NCI-H748 treated with DMSO at 0.1 percent for 48 hours (cell line): ENCODE measurements at regions not wholly inside any gene's neighbourhood (a gene's known extent, or its start where the extent isn't known, plus 50 kb on each side); places are given as distances from the start of the nearest gene placed in this dataset.
A peak's percentile ranks its signal among the peaks of the same experiment; 100 is the strongest.
"Not testable (repeated sequence)": the region's sequence is repeated elsewhere in the genome, so short reads cannot be mapped to it uniquely, and the experiment has no call there.

Experiments used
- DNase-seq: peaks from one replicate; lab custom pipeline; 2025; lab: John Stamatoyannopoulos, UW

GRCh38 chr1:80293818-80294217, 1287.3 kb upstream of the ADGRL4 start:
- no peak for DNase-seq

DNA sequence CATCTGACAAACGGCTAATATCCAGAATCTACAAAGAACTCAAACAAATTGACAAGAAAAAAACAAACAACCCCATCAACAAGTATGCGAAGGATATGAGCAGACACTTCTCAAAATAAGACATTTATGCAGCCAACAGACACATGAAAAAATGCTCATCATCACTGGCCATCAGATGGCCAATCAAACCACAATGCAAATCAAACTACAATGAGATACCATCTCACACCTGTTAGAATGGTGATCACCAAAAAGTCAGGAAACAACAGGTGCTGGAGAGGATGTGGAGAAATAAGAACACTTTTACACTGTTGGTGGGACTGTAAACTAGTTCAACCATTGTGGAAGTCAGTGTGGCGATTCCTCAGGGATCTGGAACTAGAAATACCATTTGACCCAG, 1282.2 kb upstream of the ADGRL4 start:
- DNase-seq: not testable (repeated sequence)

- no peak for DNase-seq
Observed at GRCh38 chr1:80282536-80282935, 1276.0 kb upstream of the ADGRL4 start.

DNA sequence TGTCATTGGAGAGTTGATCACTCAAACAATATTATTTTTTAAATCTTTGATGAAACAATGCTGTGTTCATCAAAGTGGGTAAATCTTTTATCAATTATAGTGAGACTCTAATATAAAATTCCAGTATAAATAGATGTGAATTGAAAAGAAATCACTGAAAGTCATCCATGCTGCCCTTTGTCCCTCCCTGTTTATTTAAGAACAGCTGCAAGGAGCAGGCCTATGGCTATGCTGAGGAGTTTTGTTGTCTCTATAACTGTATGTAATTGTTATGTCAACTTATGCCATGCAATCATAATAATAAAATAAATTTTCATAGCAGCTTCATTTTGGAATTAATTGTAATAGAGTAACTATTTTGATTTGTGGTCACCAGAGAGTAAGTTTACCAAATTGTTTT, 1272.4 kb upstream of the ADGRL4 start:
- no peak for DNase-seq

- DNase-seq: no peak
Observed at GRCh38 chr1:80274256-80274655, 1267.7 kb upstream of the ADGRL4 start.

DNA sequence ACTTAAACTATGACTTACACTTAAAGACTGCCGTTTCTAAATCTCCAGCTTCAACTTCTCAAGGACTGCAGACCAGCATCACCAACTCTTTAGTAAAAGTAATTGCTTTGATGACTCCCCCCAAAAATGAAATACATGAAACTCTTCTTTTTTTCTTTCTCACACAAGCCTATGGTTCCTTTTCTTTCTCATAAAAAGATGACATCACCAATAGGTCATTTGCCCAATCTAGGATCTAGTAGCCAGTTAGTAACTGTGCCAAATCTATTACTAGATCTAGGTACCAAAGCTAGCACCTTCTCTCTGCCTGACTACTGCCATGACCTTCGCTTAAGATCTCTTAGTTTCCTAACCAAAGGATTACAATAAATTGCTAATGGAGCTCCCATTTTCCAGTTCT, 1266.0 kb upstream of the ADGRL4 start:
- DNase-seq: no peak

DNA sequence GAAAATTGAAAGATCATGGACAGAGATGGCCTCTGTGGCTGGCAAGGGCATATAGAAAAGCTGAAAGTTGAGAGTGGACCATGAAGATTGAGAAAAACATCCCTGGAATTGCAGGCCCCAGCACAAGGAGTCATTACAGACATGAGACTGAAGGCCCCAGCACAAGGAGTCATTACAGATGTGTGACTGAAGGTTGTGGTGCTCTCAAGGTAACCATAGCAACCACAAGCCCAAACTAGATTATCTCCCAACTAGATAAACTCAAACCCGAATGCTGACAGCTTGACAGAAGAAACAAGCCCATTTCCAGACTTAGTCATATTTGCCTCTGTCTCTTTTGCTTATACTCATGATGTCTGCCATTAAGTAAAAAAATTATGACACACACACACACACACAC, 1252.1 kb upstream of the ADGRL4 start:
- DNase-seq: peak; percentile 12

GRCh38 chr1:80251591-80251990, 1245.1 kb upstream of the ADGRL4 start:
- DNase-seq: no peak

- no peak for DNase-seq
Observed at GRCh38 chr1:80251171-80251570, 1244.6 kb upstream of the ADGRL4 start.

DNA sequence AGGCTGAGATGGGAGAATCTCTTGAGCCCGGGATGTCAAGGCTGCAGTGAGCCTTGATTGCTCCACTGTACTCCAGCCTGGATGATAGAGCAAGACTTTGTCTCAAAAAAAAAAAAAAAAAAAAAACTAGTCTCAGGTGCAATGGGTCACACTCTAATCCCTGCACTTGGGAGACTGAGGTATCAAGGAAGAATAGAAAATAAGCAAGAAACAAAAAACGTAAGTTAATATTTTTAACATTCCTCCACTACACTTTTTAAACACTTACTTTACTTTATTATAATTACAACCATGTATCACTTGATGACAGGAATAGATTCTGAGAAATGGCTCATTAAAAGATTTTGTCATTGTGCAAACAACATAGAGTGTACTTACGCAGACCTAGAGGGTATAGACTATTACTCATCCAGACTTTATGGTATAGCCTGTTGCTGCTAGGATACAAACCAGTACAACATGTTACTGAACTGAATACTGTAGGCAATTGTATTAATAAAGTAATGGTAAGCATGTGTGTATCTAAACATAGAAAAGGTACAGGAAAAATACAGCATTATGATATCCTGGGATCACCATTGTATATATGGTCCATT, 1244.1 kb upstream of the ADGRL4 start:
- DNase-seq: no peak

- DNase-seq: no peak
Observed at GRCh38 chr1:80249699-80250098, 1243.2 kb upstream of the ADGRL4 start.

DNA sequence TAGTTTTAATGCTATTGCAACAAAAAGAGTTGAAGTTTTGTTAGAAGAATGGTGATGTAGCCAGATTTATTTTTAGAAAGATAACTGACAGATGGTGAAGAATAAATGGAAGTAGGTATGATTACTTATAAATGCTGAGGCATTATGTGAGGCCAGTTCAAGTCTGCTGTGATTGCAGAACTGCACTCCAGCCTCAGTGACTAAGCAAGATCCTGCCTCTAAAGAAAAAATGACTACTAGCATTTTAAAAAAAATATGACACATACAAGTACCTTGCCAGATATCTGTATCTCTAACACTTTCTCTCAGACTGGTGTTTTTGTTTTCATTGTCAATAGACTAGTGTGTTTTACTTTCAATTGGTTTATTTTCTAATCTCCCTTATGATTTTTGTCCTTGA, 1242.4 kb upstream of the ADGRL4 start:
- DNase-seq: no peak

DNA sequence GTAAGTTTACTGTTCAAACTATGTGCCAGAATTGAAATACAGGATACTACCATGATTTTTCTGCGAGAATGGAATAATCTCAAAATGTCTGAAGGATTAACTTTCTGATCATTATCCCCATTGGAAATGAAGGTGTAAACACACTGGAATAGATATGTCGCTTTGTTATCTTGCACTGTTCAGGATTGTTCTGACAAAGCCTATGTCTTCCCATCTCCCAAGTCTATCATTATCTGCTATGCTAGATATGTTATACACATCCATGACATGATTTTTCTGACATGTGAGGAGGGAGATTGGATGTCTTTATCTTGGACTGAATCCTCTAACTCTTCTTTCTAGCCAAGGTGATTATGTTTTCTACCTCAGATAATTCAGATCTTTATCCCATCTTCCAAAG, 1239.3 kb upstream of the ADGRL4 start:
- no peak for DNase-seq

GRCh38 chr1:80244372-80244771, 1237.8 kb upstream of the ADGRL4 start:
- DNase-seq: no peak

- DNase-seq: no peak
Observed at GRCh38 chr1:80241566-80241965, 1235.0 kb upstream of the ADGRL4 start.

GRCh38 chr1:80225510-80225909, 1219.0 kb upstream of the ADGRL4 start:
- no peak for DNase-seq

GRCh38 chr1:80221319-80221718, 1214.8 kb upstream of the ADGRL4 start:
- DNase-seq: no peak

GRCh38 chr1:80218112-80218511, 1211.6 kb upstream of the ADGRL4 start:
- DNase-seq: peak; percentile 13

DNA sequence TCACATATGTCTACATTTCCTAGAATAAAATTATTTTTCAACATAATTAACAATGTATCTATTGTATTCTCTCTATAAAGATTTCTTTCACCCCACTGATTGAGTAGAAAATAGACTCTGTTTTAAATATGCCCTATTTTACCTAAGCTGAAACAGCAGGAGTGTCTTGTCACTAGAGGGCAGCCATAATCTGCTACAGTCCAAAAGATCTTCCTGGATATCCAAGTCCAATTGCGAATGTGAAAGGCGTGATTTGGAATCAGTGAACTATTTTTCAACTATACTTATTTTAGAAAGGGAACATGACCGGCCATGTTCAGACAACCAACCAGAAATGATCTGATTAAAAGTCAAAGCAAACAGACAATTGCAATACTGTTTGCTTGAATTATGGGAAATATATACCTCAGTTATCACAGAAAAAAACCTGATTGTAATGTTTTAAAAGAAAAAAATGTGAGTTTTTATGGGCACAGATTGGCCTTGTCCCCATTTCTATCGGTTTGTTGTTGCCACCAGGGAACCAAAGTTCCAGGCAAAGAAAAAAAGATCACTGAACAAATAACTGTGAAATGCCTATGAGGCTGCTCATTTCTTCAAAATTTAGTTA, 1211.0 kb upstream of the ADGRL4 start:
- DNase-seq: peak; percentile 40

DNA sequence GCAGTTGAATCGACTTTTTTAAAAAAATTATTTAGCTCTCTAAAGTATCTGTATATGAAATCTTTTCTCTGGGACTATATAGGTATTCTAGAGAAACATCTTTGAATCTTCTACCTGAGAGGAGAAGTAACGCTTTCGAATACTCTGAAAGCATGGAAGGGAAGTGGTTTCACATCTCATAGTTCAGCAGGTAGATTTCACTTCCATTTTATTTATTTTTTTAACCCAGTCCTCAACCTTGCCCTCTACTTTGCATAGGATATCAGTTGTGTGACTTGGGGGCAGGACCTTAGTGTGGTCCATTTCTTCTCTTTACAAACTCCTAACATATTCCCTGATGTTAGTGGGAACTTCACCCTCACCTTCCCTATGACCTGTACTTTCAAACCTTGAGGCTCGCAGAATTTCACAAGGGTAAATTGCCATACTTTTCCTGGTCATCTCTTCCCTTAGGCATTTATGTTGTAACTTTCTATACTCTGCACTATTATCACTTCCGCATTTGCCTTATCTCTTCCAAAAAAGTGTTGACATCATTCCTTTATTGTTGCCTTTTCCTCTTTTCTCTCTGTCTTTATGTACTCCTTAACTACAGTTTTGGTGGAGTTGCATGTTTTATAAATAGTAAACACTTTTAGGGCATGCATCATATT, 1208.5 kb upstream of the ADGRL4 start:
- no peak for DNase-seq

DNA sequence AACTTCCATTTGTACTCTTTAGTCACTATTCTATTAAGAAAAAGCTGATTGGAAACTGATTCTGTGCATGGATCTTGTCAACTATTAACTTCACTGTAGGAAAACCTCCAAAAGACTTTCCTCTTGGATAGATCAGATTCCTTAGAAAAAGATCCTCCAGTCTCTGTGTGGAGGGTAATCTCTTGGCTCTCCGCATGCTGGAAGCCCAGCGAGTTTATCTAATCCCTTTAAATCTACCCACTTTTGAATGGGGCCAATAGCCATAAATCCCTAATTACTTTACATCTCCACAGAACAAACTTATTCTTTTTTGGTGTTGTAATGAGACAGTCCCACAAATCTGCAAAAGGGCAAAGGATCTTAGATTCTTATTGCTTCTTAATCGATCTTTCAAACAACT, 1206.4 kb upstream of the ADGRL4 start:
- no peak for DNase-seq

DNA sequence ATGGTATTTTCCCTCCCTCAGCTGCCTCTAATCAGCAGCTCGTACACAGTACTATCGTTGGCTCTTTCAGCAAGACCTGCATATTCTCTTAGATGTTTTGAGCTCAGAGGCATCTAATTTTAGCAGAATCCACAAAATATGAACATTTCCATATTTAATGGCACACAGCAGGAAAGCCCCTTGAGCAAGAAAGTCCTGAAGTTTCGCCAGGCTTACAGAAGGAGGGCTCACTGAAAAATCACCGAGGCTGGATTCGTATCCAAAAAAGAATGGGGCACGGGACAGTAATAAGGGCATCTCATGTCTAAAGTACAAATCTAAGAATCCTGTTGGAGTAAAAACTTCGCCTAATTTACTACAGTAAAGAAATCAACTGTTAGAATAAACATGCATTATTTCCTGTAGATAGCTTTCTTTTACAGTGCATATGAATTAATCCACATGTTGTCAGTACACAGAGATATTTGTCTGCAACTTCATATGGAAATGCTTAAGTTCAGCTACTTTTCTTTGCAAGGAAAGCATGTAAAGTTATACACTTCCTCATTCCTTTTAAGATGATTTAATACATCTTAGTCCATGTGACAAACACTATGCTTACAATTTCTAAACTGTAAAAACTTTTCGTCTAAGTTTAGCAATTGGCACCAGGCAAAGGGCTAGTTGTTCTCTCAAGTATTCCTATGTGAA, 1205.3 kb upstream of the ADGRL4 start:
- no peak for DNase-seq

- no peak for DNase-seq
Observed at GRCh38 chr1:80202118-80202517, 1195.6 kb upstream of the ADGRL4 start.
